Femur (tissue), 1 donor: ENCODE measurements at regions not wholly inside any gene's neighbourhood (a gene's known extent, or its start where the extent isn't known, plus 50 kb on each side); places are given as distances from the start of the nearest gene placed in this dataset.
"Not testable (repeated sequence)": the region's sequence is repeated elsewhere in the genome, so short reads cannot be mapped to it uniquely, and the experiment has no call there.

Source experiments
- DNase-seq: peaks from one replicate; pipeline ENCODE4 v3.0.0-alpha.2; 2017

DNA sequence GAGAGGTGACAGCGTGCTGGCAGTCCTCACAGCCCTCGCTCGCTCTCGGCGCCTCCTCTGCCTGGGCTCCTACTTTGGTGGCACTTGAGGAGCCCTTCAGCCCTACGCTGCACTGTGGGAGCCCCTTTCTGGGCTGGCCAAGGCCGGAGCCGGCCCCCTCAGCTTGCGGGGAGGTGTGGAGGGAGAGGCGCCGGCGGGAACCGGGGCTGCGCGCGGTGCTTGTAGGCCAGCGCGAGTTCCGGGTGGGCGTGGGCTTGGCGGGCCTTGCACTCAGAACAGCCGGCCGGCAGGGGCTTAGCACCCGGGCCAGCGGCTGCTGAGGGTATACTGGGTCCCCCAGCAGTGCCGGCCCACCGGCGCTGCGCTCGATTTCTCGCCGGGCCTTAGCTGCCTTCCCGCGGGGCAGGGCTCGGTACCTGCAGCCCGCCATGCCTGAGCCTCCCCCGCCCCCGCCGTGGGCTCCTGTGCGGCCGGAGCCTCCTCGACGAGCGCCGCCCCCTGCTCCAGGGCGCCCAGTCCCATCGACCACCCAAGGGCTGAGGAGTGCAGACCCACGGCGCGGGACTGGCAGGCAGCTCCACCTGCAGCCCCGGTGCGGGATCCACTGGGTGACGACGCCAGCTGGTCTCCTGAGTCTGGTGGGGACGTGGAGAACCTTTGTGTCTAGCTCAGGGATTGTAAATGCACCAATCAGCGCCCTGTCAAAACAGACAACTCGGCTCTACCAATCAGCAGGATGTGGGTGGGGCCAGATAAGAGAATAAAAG lies 661.0 kb downstream of the ETNK1 start:
- DNase-seq = not testable (repeated sequence)

GRCh38 chr12:23290627-23291330 lies 658.7 kb downstream of the SOX5 start:
- DNase-seq = no peak

DNA sequence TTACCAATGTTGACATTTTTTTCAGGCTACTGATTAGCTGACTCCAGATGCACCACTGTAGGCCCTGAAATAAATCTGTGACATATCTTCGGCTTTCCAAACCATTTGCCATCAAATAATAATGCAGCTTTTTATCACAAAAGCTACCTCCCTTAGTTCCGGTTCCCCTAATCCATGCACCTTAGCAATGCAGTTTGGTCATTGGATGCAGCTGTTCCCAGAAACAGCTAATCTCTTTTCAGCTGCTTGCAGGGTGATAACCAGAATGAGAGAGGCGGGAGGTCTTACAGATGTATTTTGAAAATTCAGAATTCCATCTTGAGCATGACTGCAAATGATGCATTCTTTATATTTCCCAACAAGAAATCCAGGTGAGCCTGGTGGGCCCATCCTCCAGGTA lies 646.2 kb downstream of the SOX5 start:
- DNase-seq = no peak

DNA sequence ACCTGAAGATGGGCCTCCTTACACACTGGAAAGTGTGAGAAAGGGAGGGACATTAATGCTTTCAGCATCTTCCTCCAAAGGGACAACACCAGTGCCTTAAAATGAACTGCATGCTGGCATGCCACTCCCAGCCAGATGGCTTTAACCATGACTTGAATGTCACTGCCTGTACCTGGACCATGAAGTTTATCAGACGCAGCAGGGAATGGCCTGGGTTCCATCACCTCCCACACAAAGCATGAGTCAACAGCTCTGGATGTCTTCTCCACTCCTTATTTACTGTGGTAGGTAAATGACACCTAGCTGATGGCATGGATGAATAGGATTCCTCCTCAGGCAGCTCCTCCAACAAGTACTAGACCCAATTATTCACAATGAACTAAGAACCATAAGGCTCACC lies 645.6 kb downstream of the SOX5 start:
- DNase-seq = no peak

- no peak for DNase-seq
These were observed 615.5 kb downstream of the SOX5 start for GRCh38 chr12:23333938-23334337.

- DNase-seq = no peak
These were observed 613.9 kb downstream of the SOX5 start for GRCh38 chr12:23335593-23335992.

DNA sequence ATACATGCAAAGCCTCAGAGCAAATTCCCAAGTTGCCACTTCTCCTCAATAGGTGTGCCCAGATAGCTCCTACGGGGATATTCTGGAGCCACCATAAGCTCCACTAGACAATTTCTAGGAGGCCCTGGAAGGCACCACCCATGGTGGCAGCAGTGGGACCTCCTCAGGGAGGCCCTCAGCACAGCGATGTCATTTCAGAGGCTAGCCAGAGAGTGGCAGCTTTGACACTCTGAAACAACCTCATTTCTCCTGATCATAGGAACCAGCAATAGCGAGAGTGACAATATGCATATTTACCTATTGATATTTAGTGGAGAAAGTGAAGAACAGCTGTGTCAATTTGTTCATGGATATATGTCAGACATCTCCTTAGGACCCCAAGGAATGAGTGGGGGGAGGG lies 612.3 kb downstream of the SOX5 start:
- DNase-seq = no peak

GRCh38 chr12:23340351-23340750 lies 609.1 kb downstream of the SOX5 start:
- no peak for DNase-seq

DNA sequence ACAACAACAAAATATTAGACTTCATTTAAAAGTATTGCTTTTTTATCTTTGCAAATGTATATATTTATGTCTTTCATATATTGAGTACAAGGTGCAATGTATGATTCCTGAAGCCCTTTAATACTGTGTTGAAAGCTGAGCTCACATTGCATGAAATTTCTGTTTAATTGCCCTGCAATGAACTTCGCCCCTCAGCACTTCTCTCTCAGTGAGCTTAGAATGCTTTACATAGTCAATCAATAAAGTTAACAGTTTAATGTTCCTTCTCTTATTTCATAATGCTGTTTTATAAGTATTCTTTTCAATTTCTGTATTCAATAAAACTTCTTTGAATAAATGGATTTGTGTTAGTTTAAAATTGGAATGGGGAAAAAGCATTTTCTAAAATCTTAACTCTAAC lies 607.1 kb downstream of the SOX5 start:
- no peak for DNase-seq

DNA sequence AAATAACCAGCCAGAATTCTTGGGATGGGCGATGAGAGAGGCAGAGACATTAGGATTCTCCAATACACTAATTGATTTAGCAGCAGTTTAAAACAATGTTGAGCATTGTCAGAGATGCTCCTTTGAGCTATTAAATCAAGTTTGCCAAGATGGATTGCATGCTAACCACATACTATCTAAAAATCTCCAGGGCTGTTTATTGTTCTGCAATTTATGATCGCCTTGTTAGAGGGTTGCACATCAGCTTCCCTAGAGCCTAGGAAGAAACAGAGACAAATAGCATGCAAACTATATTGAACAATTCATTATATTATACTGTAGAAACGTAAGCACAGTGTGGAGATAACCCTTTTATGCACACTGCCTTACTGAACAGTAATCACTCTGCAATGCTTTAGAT lies 599.9 kb downstream of the SOX5 start:
- DNase-seq = no peak

DNA sequence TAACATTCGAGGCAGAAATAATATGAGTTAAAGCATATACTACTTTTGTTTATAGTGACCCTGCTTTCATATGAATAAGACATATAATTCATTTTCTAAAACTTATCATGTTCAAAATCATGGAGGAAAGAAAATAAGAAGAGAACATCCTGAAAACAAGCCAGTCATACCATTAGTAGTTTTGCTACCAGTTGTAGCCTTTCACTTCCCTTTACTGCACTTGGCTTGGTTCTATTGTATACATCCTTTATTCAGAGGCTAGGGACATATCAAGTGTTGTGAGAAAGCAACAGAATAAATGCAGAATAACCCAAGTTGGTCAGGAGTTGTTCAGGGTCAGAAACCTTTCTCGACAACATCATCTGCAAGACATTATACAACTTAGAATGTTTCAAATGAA lies 598.7 kb downstream of the SOX5 start:
- DNase-seq = no peak

GRCh38 chr12:23352670-23353069 lies 596.8 kb downstream of the SOX5 start:
- DNase-seq = no peak

DNA sequence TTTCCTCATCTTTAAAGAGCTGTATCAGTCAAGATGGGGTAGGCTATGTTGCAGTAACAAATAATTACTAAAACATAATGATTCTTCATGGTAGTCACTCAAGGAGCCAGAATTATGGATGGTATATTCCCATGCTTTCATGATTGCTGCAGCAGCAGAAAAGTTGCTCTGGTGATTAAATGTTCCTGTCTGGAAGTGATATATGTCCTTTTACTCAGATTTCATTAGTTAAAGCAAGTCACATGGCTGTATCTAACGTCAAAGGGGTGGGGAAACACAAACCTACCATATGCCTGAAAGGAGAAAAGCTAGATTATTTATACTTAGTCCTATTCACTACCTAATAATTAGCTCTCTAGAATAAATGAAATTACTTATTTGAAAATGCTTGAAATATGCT lies 594.7 kb downstream of the SOX5 start:
- no peak for DNase-seq

GRCh38 chr12:23356440-23356839 lies 593.0 kb downstream of the SOX5 start:
- no peak for DNase-seq

GRCh38 chr12:23356927-23357708 lies 592.4 kb downstream of the SOX5 start:
- DNase-seq = no peak

- no peak for DNase-seq
These were observed 589.3 kb downstream of the SOX5 start for GRCh38 chr12:23359975-23360701.

DNA sequence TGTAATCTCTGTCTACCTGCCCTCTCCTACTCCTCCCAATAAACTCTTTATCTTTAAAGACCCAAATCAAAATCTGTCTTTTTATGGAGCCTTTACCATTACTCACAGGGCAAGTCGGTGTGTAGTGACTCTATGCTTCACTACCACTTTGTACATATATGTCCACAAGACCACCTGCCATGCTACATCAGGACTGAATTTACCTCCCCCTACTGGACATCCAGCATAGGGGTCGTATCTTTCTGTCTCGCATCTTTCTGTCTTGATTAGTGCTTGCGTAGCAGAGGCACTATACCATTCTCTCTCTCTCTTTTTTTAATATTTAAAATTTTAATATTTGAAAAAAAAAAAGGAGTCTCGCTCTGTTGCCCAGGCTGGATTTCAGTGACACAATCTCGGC lies 587.5 kb downstream of the SOX5 start:
- no peak for DNase-seq

GRCh38 chr12:23368590-23368989 lies 580.9 kb downstream of the SOX5 start:
- no peak for DNase-seq

- no peak for DNase-seq
These were observed 573.8 kb downstream of the SOX5 start for GRCh38 chr12:23375621-23376020.

DNA sequence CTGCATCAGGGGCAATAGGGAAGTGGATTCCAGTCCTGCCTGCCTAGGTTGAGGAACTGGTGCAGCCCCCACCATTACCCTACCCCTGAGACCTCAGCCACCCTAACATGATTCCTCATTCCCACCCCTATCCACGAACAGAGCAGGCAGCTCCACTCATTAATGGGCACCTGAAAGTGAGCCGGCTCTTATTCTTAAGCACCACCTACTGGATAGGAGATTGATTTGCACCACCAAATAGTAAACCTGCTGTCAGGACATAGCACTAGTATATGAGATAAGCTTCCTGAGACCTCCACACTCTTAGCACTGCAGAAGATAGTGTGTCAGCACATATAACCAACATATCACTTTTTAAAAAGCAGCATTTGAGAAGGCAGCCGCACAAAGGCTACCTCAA lies 573.2 kb downstream of the SOX5 start:
- DNase-seq = no peak

DNA sequence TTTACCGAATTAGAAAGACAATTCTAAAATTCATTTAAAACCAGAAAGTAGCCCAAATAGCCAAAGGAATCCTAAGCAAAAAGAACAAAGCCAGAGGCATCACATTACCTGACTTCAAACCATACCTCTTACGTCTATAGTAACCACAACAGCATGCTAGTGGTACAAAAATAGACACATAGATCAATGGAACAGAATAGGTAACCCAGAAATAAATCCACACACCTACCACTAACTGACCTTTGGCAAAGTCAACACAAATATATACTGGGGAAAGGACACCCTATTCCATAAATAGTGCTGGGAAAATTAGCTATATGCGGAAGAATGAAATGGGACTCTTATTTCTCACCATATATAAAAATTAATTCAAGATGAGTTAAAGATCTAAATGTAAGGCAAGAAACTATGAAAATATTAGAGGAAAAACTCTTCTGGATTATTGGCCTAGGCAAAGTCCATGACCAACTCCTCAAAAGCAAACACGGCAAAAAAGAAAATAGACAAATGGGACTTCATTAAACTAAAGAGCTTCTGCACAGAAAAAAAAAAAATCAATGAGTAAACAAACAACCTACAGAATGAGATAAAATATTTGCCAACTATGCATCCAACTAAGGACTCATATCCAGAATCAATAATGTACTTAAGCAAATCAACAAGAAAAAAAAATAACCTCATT lies 568.9 kb downstream of the SOX5 start:
- DNase-seq = no peak

- not testable (repeated sequence) for DNase-seq
These were observed 560.6 kb downstream of the SOX5 start for GRCh38 chr12:23388898-23389297.
